Activated CD8-positive, alpha-beta memory T cell treated with anti-CD3 and anti-CD28 coated beads, Interleukin-2, amount 50 U/mL, for 24 hours (primary cell): ENCODE measurements at regions not wholly inside any gene's neighbourhood (a gene's known extent, or its start where the extent isn't known, plus 50 kb on each side); places are given as distances from the start of the nearest gene placed in this dataset.
A peak's percentile ranks its signal among the peaks of the same experiment; 100 is the strongest.

ENCODE experiments used
- DNase-seq: peaks from one replicate; pipeline ENCODE4 v3.0.0-alpha.2; 2020; ENCODE audit errors: extremely low read depth

- DNase-seq = no peak
Measured at GRCh38 chr10:63708421-63708820, 187.2 kb downstream of the REEP3 start.

GRCh38 chr10:63710703-63711102, 189.5 kb downstream of the REEP3 start:
- no peak for DNase-seq

GRCh38 chr10:63711361-63711760, 190.2 kb downstream of the REEP3 start:
- DNase-seq = no peak

GRCh38 chr10:63711867-63712716, 190.9 kb downstream of the REEP3 start:
- no peak for DNase-seq

- no peak for DNase-seq
Measured at GRCh38 chr10:63712717-63713115, 191.5 kb downstream of the REEP3 start.

- DNase-seq = no peak
Measured at GRCh38 chr10:63713191-63714144, 192.3 kb downstream of the REEP3 start.

GRCh38 chr10:63716016-63716580, 194.9 kb downstream of the REEP3 start:
- no peak for DNase-seq

- DNase-seq = no peak
Measured at GRCh38 chr10:63717027-63717715, 196.0 kb downstream of the REEP3 start.

GRCh38 chr10:63718006-63718405, 196.8 kb downstream of the REEP3 start:
- DNase-seq = no peak

- DNase-seq = no peak
Measured at GRCh38 chr10:63718421-63718820, 197.2 kb downstream of the REEP3 start.

GRCh38 chr10:63719226-63719856, 198.1 kb downstream of the REEP3 start:
- no peak for DNase-seq

GRCh38 chr10:63720072-63720537, 198.9 kb downstream of the REEP3 start:
- peak; percentile 15 for DNase-seq

- DNase-seq = no peak
Measured at GRCh38 chr10:63720676-63721075, 199.5 kb downstream of the REEP3 start.

- no peak for DNase-seq
Measured at GRCh38 chr10:63722537-63722936, 201.3 kb downstream of the REEP3 start.

- no peak for DNase-seq
Measured at GRCh38 chr10:63723320-63723719, 202.1 kb downstream of the REEP3 start.

- DNase-seq = no peak
Measured at GRCh38 chr10:63723741-63724140, 202.5 kb downstream of the REEP3 start.

- DNase-seq = no peak
Measured at GRCh38 chr10:63724922-63725321, 203.7 kb downstream of the REEP3 start.

- no peak for DNase-seq
Measured at GRCh38 chr10:63726867-63727266, 205.7 kb downstream of the REEP3 start.

- DNase-seq = no peak
Measured at GRCh38 chr10:63727636-63728035, 206.4 kb downstream of the REEP3 start.

GRCh38 chr10:63735305-63735704, 214.1 kb downstream of the REEP3 start:
- no peak for DNase-seq

GRCh38 chr10:63738410-63738809, 217.2 kb downstream of the REEP3 start:
- DNase-seq = no peak
